Activated CD4-positive, alpha-beta memory T cell treated with anti-CD3 and anti-CD28 coated beads, Interleukin-2, amount 10 ng/mL, durations not matched to agents 7 days and 5 days (primary cell): ENCODE measurements at regions not wholly inside any gene's neighbourhood (a gene's known extent, or its start where the extent isn't known, plus 50 kb on each side); places are given as distances from the start of the nearest gene placed in this dataset.

Source experiments
- CTCF ChIA-PET: fragments of 350-600 bp; sonication (Branson Sonifier 250); formaldehyde crosslinking; loops from one replicate; lab custom pipeline; 2021; ENCODE audit warnings: antibody characterized with exemption, inconsistent platforms; lab: Charles Lee
- POLR2A ChIA-PET: fragments of 350-600 bp; sonication (Branson Sonifier 250); formaldehyde crosslinking; loops from one replicate; lab custom pipeline; 2021; ENCODE audit warnings: antibody characterized with exemption; lab: Charles Lee
- DNase-seq: peaks from one replicate; pipeline ENCODE4 v3.0.0-alpha.2; 2020
- H3K27ac Mint-ChIP-seq: one replicate; pipeline ENCODE4 v1.8.0; 2021; ENCODE audit warnings: mild to moderate bottlenecking, mixed read lengths
- H3K27me3 Mint-ChIP-seq: one replicate; pipeline ENCODE4 v1.8.0; 2021; ENCODE audit warnings: mixed read lengths
- H3K36me3 Mint-ChIP-seq: one replicate; pipeline ENCODE4 v1.8.0; 2021; ENCODE audit warnings: low read depth, mixed read lengths
- H3K4me1 Mint-ChIP-seq: one replicate; pipeline ENCODE4 v1.8.0; 2021; ENCODE audit warnings: mixed read lengths
- H3K4me3 Mint-ChIP-seq: one replicate; pipeline ENCODE4 v1.8.0; 2021; ENCODE audit warnings: mild to moderate bottlenecking, mixed read lengths
- H3K9me3 Mint-ChIP-seq: one replicate; pipeline ENCODE4 v1.8.0; 2021; ENCODE audit warnings: mixed read lengths

DNA sequence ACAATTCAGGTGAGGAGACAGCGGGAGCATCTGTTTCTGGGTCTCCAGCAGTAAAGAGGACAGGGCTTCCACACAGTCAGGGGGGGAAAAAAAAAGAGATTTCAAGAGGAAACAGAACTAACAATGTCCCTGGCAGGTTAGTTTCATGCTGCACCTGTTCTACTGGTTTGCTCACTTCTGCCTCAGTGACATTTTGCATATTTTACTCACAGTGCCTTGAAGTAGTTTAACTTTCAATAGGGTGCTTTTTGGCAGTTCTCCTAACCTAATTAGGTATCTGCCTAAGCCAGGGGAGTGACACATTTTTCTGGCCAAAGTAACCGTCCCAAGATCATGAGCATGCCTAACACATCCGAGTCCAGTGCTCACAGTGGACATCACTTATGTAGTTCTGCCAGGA lies 109.0 kb upstream of the ALK start:
- ChIA-PET POLR2A (no interaction called here), CTCF (no interaction called here)
- Mint-ChIP-seq H3K4me1 (no peaks in the 10 kb centered on the region), H3K27me3 (peaks cover 22% of the 10 kb centered on the region), H3K36me3 (no peaks in the 10 kb centered on the region), H3K27ac (no peak overlapping the region), H3K9me3 (no peaks in the 10 kb centered on the region), H3K4me3 (no peak overlapping the region)
- no peak for DNase-seq

DNA sequence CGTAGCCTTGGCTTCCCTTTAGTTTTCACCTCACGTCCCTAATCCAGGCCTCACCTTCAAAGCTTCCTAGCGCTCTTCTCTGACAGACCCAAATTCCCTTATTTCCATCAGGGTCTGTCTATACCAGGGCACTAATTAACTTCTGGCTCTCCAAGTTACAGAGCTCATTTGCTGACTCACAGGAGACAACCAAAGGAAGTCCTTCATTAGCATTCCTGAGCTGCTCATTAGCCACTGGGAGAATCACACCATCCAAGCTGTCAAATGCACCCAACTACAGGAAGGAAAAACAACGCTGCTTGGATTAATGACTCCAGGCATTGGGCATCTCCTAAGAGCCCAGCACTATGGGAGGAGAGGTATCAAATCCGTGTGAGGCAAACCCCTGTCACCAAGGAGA lies 109.8 kb upstream of the ALK start:
- Mint-ChIP-seq H3K27ac (no peak overlapping the region), H3K4me3 (no peak overlapping the region), H3K36me3 (no peaks in the 10 kb centered on the region), H3K27me3 (peaks cover 22% of the 10 kb centered on the region), H3K4me1 (no peaks in the 10 kb centered on the region), H3K9me3 (no peaks in the 10 kb centered on the region)
- no peak for DNase-seq
- ChIA-PET CTCF (no interaction called here), POLR2A (no interaction called here)

DNA sequence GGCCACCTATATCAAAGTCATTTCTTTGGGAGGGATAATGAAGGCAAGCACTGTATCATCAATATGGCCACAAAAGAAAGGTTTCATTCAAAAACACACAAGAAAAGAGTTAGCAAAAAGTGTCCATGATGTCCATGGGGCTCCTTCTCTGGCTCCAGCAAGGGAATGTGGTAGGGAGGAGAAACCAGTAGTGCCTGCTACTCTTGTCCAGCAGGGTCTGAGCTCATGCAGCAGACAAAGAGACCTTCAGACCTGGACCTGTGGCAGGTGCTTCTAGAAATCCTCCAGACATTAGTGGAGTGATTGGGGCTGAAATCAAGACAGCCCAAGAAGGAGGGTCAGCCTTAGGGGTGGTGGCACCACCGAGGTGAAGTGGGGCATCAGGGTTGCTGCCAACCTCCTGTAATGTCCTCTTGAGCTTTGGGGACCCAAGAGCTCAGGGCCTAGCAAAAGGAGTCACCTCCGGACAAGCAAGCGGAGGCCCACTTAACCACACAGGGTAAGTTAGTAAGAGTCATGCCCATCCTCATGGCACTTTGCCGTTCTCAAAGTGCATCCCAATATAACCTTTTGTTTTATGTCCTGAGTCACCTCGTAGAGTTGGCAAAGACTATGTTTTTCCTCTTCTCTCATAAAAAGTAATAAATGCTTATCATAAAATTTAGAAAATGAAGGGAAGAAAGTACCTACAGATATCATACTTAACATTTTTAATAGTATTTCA lies 112.6 kb upstream of the YPEL5 start:
- H3K36me3 Mint-ChIP-seq = no peaks in the 10 kb centered on the region
- H3K4me1 Mint-ChIP-seq = no peaks in the 10 kb centered on the region
- H3K9me3 Mint-ChIP-seq = no peaks in the 10 kb centered on the region
- H3K27ac Mint-ChIP-seq = no peak overlapping the region
- no peak overlapping the region for H3K4me3 Mint-ChIP-seq
- peaks cover 3% of the 10 kb centered on the region for H3K27me3 Mint-ChIP-seq
- DNase-seq = no peak
- POLR2A ChIA-PET = no interaction called here
- CTCF ChIA-PET = no interaction called here

DNA sequence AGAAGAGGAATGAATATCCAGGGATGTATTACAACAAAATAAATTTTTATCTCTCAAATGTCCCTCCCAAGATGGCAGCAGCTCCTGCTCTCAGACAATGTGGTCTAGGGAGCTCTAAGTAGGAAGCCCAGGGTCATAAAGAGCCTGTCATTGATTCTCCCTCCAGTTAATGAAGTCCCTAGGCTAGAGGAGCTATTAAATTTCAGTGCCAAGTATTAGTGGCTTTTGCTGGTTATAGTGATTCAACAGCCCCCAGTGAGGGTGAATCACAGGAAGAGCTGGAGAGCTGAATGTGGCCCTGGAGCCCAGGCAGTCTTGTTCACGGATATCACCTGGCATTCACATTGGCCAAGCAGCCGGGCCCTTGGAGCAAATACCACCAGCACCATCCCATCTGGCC lies 109.8 kb upstream of the YPEL5 start:
- Mint-ChIP-seq H3K4me3 (no peak overlapping the region), H3K27ac (no peak overlapping the region), H3K4me1 (no peaks in the 10 kb centered on the region), H3K9me3 (no peaks in the 10 kb centered on the region), H3K36me3 (no peaks in the 10 kb centered on the region), H3K27me3 (peaks cover 10% of the 10 kb centered on the region)
- DNase-seq = no peak
- ChIA-PET CTCF (no interaction called here), POLR2A (no interaction called here)

DNA sequence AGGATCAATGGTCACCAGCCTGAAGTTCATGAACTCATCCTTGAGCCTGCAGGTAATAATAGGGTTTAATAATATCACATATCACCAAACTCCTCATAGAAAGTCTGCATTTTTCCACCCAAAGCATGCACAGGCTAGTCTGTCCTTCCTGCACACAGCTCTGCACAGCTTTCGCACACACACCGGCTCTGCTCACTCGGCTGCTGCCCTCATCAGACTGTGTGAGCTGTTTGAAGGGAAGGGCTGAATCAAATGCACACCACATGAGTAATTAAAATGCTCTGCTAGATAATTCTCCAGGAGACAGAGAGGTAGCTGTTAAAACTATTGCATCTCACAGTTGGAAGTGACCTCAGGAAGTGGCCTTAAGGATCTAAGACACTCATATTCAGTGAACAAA lies 108.4 kb upstream of the YPEL5 start:
- Mint-ChIP-seq H3K4me3 (no peak overlapping the region), H3K36me3 (no peaks in the 10 kb centered on the region), H3K27me3 (peaks cover 16% of the 10 kb centered on the region), H3K4me1 (no peaks in the 10 kb centered on the region), H3K9me3 (no peaks in the 10 kb centered on the region), H3K27ac (no peak overlapping the region)
- CTCF ChIA-PET = no interaction called here
- POLR2A ChIA-PET = no interaction called here
- no peak for DNase-seq

DNA sequence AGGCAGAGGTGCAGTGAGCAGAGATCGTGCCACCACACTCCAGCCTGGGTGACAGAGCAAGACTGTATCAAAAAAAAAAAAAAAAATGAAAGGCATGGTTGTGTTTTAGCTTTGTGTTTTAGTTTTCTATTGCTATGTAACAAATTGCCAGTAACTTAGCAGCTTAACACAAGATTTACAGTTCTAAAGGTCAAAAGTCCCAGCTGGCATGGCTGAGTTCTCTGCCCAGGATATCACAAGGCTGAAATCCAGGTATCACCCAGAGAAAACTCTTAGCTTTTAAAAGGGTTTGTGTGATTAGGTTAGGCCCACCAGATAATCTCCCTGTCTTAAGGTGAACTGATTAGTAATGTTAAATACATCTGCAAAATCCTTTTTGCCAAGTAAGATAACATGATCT lies 107.7 kb upstream of the YPEL5 start:
- POLR2A ChIA-PET = no interaction called here
- Mint-ChIP-seq H3K36me3 (no peaks in the 10 kb centered on the region), H3K4me3 (no peak overlapping the region), H3K4me1 (no peaks in the 10 kb centered on the region), H3K27ac (no peak overlapping the region), H3K27me3 (peaks cover 20% of the 10 kb centered on the region), H3K9me3 (no peaks in the 10 kb centered on the region)
- DNase-seq = no peak
- CTCF ChIA-PET = no interaction called here

DNA sequence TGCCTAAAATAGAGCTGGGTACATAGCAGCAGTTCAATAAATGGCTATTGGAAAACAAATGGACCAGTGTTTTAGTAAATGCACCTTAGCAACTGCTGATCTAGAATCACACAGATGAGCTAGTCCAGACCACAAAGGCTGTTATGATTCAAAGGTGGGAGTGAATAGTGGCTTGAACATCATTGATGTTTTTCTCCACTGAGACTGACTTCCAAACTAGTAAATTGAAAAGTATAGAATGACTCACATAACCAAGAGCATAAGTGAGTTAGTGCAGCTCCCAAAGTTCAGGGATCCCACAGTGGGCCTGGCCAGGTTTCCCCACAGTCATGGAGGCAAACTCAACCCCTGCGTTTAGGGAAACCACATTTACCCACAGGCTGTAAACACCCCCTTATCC lies 106.7 kb upstream of the YPEL5 start:
- H3K4me1 Mint-ChIP-seq = no peaks in the 10 kb centered on the region
- POLR2A ChIA-PET = no interaction called here
- no peak for DNase-seq
- H3K4me3 Mint-ChIP-seq = no peak overlapping the region
- H3K27me3 Mint-ChIP-seq = peaks cover 25% of the 10 kb centered on the region
- H3K27ac Mint-ChIP-seq = no peak overlapping the region
- CTCF ChIA-PET = no interaction called here
- H3K9me3 Mint-ChIP-seq = no peaks in the 10 kb centered on the region
- H3K36me3 Mint-ChIP-seq = no peaks in the 10 kb centered on the region

DNA sequence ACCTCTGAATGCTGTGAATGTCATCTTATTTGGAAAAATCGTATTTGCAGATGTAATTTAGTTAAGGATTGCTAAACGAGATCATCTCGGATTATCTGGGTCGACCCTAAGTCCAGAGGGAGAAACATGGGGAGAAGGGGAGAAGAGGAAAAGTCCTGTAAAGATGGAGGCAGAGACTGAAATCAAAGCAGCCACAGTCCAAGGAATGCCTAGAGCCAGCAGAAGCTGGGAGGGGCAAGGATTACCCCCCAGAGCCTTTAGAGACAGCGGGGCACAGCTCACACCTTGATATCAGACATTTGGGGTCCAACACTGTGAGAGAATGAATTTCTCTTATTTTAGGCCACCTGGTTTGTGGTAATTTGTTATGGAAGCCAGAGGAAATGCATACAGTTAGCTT lies 104.9 kb upstream of the YPEL5 start:
- H3K27ac Mint-ChIP-seq = no peak overlapping the region
- ChIA-PET CTCF (interaction anchor here (1.2 kb wide), 1 partner anchor 122 kb away, joined by 4 read pairs; no protein-coding TSS in a partner anchor), POLR2A (no interaction called here)
- H3K4me3 Mint-ChIP-seq = no peak overlapping the region
- H3K4me1 Mint-ChIP-seq = no peaks in the 10 kb centered on the region
- peaks cover 28% of the 10 kb centered on the region for H3K27me3 Mint-ChIP-seq
- no peaks in the 10 kb centered on the region for H3K9me3 Mint-ChIP-seq
- H3K36me3 Mint-ChIP-seq = no peaks in the 10 kb centered on the region
- DNase-seq = no peak

DNA sequence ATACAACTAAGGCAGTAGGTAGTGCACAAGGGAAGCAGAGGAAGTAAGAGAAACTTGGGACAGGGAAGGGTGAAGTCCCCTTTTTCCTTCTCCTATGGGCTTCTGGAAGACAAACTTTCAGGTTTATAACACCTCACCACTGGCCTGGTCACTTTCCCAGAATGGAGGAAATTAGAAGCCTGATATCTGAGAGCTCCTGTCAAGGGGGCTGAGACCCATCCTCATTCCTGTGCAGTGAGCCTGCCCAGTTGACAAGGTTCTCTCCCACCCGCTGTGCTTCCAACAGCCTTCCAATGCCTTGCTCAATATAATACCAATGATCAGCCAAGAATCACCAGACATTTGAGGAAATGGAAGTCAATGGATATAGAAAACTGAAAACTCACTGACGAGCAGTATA lies 100.4 kb upstream of the YPEL5 start:
- POLR2A ChIA-PET = no interaction called here
- Mint-ChIP-seq H3K4me1 (no peaks in the 10 kb centered on the region), H3K36me3 (no peaks in the 10 kb centered on the region), H3K27ac (no peak overlapping the region), H3K27me3 (peaks cover 38% of the 10 kb centered on the region), H3K9me3 (no peaks in the 10 kb centered on the region), H3K4me3 (no peak overlapping the region)
- CTCF ChIA-PET = no interaction called here
- no peak for DNase-seq

DNA sequence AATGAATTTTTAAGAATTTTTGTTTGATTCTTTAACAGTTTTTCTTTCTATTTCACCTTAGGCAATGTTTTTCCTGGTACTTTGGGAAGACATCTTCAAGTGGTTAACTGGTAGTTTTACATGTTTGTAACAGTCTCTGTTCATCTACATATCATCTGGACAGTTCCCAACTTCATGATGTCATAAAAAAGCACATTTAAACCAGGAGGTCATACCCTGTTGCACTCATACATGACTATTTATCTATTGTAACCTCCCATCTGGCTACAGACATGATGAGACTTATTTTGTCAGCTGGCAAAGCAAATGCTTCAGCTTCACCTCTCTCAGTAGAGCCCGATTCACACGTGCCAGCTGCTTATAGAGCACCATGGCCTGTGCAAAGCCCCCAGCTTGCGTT lies 99.8 kb upstream of the YPEL5 start:
- H3K4me1 Mint-ChIP-seq = no peaks in the 10 kb centered on the region
- ChIA-PET CTCF (interaction anchor here (1.1 kb wide), 1 partner anchor 25 kb away, joined by 3 read pairs; no protein-coding TSS in a partner anchor), POLR2A (no interaction called here)
- H3K4me3 Mint-ChIP-seq = no peak overlapping the region
- H3K9me3 Mint-ChIP-seq = no peaks in the 10 kb centered on the region
- H3K36me3 Mint-ChIP-seq = no peaks in the 10 kb centered on the region
- peaks cover 37% of the 10 kb centered on the region for H3K27me3 Mint-ChIP-seq
- H3K27ac Mint-ChIP-seq = no peak overlapping the region
- no peak for DNase-seq

DNA sequence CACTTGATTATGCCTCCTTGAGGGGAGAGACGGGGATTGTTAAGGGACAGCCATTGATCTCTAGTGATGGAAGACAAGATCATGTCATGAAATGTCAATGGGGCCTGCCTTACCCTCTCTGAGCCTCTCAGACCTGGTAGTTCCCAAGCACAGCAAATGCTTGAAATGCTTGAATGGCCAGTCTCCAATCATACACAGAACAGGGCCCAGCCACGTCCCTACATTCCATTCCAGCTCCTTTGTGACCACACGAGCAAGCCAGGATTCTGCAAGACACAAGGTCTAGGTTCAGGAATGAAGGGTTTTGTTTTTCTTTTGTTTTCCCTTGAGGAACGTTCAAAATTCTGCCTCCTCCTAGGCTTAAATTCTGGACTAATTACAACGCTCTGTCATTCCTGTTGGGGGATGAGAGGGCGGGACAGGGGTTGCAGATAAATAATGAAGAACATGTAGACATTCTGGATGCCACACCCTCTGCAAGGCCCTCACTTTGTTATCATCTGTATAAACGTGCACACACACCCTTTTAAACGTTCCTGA lies 98.1 kb upstream of the YPEL5 start:
- no peak overlapping the region for H3K4me3 Mint-ChIP-seq

DNA sequence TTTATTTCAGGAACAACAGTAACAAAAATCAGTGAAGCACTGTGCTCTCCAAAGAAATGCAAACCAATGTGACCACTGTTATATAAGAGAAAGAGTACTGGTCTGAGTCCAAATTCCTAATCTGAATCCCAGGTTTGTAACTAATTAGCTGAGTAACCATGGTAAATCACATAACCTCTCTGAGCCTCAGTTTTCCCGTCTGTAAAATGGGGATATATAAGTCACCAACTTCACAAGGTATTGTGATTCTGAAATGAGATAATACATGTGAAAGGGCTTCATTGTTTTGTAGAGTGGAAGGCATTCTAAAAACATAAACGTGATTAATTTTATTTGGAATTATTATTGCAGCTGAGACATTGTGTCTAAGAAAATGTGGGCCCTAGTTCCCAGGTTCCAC lies 91.3 kb upstream of the YPEL5 start:
- Mint-ChIP-seq H3K9me3 (no peaks in the 10 kb centered on the region), H3K4me3 (no peak overlapping the region), H3K4me1 (no peaks in the 10 kb centered on the region), H3K27ac (no peak overlapping the region), H3K27me3 (peaks cover 14% of the 10 kb centered on the region), H3K36me3 (no peaks in the 10 kb centered on the region)
- POLR2A ChIA-PET = no interaction called here
- DNase-seq = no peak
- CTCF ChIA-PET = no interaction called here

More for the DNA sequence above, 98.1 kb upstream of the YPEL5 start:
- Mint-ChIP-seq H3K4me1 (no peaks in the 10 kb centered on the region), H3K36me3 (no peaks in the 10 kb centered on the region), H3K9me3 (no peaks in the 10 kb centered on the region), H3K27me3 (peaks cover 35% of the 10 kb centered on the region), H3K27ac (no peak overlapping the region)
- POLR2A ChIA-PET = no interaction called here
- CTCF ChIA-PET = no interaction called here
- no peak for DNase-seq

DNA sequence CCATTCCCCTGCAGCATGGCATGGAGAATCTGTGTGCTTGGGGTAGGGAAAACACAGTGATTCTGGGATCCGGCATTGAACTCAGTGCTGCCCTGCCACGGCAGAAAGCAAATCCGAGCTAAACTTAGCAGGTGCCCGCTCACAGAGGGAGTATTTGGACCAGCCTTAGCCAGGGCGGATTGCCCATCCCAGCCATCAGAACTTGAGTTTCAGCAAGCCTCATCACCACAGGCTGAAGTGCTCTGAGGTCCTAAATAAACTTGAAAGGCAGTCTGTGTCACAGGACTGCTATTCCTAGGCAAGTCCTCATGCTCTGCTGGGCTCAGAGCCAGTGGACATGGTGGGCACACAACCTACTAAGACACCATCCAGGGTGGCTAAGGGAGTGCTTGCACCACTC lies 86.2 kb upstream of the YPEL5 start:
- H3K27me3 Mint-ChIP-seq = peaks cover 14% of the 10 kb centered on the region
- no peak overlapping the region for H3K27ac Mint-ChIP-seq
- H3K4me1 Mint-ChIP-seq = no peaks in the 10 kb centered on the region
- CTCF ChIA-PET = no interaction called here
- POLR2A ChIA-PET = no interaction called here
- DNase-seq = no peak
- H3K4me3 Mint-ChIP-seq = no peak overlapping the region
- H3K36me3 Mint-ChIP-seq = no peaks in the 10 kb centered on the region
- peaks cover 2% of the 10 kb centered on the region for H3K9me3 Mint-ChIP-seq

DNA sequence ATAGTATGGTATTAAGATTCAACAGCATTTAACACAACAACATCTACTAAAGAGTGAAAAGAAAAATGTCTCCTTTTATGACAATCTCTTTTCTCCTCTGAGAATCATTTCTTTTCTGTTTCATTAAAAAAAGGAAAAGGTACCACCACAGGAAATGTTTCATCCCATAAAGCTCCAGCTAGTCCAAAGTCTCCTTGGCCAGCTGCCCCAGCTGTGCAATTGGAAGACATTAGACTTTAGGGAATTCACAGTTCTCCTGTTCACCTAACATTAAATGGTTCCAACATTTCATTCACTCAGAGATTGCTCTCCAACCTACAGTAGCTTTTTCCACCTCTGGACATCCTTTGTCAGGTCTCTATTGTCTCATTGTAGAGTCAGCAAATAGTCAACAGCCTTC lies 78.7 kb upstream of the YPEL5 start:
- ChIA-PET CTCF (no interaction called here), POLR2A (no interaction called here)
- Mint-ChIP-seq H3K4me1 (no peaks in the 10 kb centered on the region), H3K9me3 (peaks cover 8% of the 10 kb centered on the region), H3K36me3 (no peaks in the 10 kb centered on the region), H3K4me3 (no peak overlapping the region), H3K27me3 (peaks cover 23% of the 10 kb centered on the region), H3K27ac (no peak overlapping the region)
- no peak for DNase-seq
